DMS 273 (cell line): ENCODE measurements at regions not wholly inside any gene's neighbourhood (a gene's known extent, or its start where the extent isn't known, plus 50 kb on each side); places are given as distances from the start of the nearest gene placed in this dataset.
"Not testable (repeated sequence)": the region's sequence is repeated elsewhere in the genome, so short reads cannot be mapped to it uniquely, and the experiment has no call there.

Source experiments
- DNase-seq: peaks from one replicate; lab custom pipeline; 2025; ENCODE audit not compliant: unreplicated experiment; lab: John Stamatoyannopoulos, UW

DNA sequence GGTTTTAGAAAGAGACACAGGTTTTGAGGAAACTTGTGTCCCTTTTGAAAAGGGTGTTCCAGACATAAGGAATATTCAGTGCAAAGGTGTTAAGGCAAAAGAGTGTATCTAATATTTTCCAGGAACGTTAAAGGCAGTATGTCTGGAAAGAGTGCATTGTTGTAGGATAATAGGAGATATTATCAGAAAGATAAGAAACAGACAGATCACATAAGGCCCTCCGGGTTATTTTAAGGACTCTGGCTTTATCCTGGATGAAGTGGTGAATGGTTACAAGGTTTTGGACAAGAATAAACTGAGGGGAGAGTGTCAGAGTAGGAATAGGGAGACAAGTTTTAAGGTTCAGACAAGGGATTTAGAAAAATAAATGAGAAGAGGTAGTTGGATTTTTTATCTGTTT, 493.7 kb upstream of the GRM7 start:
- DNase-seq: no peak

- no peak for DNase-seq
These were observed 468.8 kb upstream of the GRM7 start for GRCh38 chr3:6392123-6392522.

- DNase-seq: no peak
These were observed 466.0 kb upstream of the GRM7 start for GRCh38 chr3:6394944-6395343.

GRCh38 chr3:6396631-6397030, 464.3 kb upstream of the GRM7 start:
- DNase-seq: no peak

- DNase-seq: not testable (repeated sequence)
These were observed 458.2 kb upstream of the GRM7 start for GRCh38 chr3:6402666-6403065.

DNA sequence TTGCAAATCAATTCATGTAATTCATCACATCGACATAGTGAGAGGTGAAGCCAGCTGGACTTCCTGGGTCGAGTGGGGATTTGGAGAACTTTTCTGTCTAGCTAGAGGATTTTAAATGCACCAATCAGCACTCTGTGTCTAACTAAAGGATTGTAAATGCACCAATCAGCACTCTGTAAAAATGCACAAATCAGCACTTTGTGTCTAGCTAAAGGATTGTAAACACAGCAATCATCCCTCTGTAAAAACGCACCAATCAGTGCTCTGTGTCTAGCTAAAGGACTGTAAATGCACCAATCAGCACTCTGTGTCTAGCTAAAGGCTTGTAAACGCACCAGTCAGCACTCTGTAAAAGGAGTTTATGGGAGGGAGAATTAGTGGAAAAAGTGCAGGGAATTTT, 454.0 kb upstream of the GRM7 start:
- DNase-seq: not testable (repeated sequence)

DNA sequence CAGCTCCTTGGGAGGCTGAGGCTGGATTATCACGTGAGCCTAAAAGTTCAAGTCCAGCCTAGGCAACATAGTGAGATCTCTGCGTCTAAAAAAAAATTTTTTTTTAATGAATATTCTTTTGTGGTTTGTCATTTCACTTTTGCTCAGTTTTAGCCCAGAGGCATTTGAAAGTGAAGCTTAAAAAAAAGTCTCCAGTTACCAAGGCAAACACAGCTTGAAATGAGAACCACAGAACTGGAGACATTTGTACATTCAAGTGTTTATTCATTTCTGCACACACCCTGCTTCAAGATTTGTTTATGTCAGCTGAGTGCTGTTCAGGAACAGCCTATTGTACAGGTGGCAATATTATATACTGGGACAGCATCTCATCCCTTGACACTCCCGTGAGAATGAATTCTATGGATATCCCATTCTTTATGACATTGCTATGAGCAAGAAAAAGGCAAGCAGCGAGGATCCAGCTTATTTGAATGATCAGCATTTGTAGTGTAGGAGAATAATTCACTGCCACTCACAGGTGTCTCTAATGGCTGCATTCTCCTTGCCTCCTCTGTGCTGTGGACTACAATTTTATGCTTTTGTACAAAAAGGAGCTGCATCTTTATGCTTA, 444.8 kb upstream of the GRM7 start:
- no peak for DNase-seq

DNA sequence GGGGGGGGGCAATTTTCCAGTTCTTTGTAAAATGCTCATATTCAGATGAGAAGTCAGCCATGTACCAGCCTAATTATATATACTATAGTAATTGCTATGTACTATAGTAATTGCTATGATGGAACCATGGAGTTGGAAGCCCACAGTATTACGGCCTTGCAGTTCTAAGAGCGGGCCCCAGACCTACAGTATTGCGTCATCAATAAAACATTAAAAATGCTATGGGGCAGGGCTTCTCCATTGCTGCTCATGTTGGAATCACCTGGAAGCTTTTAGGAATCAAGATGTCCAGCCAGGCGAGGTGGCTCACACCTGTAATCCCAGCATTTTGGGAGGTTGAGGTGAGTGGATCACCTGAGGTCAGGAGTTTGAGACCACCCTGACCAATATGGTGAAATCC, 443.7 kb upstream of the GRM7 start:
- DNase-seq: no peak

GRCh38 chr3:6418485-6418884, 442.4 kb upstream of the GRM7 start:
- DNase-seq: no peak

DNA sequence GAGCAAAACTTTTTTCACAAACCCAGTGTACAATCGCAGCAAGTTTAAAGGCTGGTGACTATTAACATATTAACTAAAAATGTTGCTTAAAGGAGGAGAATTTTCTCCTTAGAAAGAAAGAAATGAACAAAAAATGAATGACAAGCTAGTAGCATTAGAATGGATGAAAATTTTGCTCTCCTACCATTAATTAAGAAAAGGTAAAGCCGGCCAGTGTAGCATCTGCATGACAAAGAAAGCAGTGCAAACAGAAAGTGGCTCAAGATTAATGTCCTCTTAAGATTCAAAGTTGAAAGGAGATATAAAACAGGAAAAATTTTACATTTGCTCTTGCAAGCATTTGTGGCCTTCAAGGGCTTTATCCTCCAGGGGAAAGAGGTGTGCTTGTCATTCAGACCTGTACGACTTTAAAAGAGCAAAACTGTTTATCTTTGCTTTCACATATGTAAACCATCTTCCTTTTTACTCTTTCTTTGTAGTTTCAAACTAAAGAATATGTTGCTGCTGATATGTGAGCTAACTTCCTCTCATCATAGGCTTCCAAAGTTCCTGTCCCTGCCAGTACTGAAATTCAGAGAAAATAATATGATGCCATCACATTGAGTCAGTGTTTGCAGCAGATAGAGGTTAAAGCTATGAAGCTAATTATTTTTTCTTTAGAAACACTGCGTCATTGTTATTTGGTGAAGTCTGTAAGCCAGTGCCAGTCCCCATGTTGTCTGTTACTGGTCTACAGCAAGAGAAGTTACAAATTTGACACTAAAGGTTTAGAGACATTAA, 439.1 kb upstream of the GRM7 start:
- DNase-seq: no peak

DNA sequence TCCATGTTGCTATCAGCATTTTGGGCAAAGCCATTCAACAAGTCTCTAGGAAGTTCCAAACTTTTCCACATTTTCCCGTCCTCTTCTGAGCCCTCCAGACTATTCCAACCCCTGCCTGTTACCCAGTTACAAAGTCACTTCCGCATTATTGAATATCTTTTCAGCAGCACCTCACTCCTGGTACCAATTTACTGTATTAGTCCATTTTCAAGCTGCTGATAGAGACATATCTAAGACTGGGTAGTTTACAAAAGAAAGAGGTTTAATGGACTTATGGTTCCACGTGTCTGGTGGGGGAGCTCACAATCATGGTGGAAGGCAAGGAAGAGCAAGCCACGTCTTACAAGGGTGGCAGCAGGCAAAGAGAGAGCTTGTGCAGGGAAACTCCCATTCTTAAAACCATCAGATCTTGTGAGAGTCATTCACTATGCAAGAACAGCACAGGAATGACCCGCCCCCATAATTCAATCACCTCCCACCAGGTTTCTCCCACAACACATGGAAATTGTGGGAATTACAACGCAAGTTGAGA, 435.6 kb upstream of the GRM7 start:
- DNase-seq: no peak

- DNase-seq: not testable (repeated sequence)
These were observed 432.6 kb upstream of the GRM7 start for GRCh38 chr3:6428276-6428675.

- no peak for DNase-seq
These were observed 425.0 kb upstream of the GRM7 start for GRCh38 chr3:6435951-6436350.

- no peak for DNase-seq
These were observed 423.3 kb upstream of the GRM7 start for GRCh38 chr3:6437631-6438030.

DNA sequence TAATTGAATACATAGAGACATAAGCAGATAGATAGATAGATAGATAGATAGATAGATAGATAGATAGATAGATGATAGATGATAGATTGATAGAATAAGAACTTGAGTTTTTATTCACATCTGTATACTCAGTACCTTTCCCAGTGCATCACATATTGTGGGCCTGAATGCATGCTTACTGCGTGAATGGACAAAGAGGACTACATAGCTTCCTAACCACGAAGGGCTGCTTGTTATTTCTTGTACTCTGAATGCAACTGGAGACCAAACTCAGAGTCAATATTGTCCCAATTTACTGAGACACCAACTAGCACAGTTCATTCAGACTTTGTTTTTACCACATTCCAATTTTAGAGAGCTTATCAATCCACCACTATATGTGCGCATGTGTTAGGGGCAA, 422.9 kb upstream of the GRM7 start:
- DNase-seq: no peak

GRCh38 chr3:6439226-6439625, 421.7 kb upstream of the GRM7 start:
- no peak for DNase-seq

DNA sequence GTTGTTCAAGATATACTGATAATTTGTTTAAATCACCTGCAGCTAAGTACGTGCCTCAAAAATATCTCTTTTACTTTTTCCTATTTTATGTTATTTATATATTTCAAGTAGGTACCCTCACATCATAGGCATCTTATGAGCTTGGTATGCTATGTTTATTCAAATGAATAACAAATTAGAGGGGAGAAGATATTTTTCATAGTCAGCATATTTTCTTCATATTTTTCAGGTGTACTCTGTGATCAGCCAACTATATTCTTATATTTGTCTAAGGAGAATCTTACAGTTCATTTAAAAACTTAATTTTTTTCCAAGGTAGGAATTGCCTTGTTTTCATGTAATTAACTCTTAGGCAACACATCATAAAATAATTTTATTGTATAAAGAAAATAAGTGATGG, 421.1 kb upstream of the GRM7 start:
- DNase-seq: no peak

DNA sequence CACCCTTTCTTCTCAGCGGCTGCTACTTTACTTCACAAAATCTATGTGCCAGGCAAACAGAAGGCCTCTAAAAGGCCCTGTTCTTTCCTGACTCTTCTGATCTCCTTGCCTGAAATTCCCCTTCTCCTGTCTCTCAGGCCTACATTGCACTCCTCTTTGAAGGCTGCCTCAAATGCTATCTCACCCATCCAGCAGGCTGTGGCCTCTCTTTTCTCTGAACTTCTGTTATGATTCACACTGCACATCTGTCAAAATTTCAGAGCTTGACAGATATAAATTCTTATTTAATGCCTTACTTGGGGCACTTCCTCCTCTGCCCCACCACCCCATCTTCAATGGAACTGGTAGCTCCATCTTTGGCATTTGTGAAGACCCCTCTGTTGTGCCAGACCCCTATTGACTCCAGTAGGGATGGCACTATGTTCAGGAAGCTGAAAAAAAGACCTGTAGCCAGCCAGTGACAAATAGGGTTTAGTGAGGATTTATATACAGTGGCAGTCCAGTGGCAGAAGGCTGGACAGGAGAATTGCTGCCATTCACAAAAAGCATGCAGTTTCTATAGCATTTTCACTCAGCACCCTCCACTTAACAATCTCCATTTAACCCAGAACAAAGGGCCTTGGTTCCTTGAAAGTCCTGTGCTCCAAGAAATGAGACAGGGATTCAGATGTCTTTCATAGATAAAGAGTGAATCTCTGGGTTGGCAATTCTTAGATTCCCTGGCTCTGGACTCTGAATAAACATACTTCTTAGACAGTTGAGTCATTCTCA, 415.8 kb upstream of the GRM7 start:
- DNase-seq: no peak

- DNase-seq: no peak
These were observed 413.6 kb upstream of the GRM7 start for GRCh38 chr3:6447166-6447801.

- DNase-seq: no peak
These were observed 412.9 kb upstream of the GRM7 start for GRCh38 chr3:6448011-6448410.

GRCh38 chr3:6449099-6449498, 411.8 kb upstream of the GRM7 start:
- no peak for DNase-seq
